ENCODE measurements at regions not wholly inside any gene's neighbourhood (a gene's known extent, or its start where the extent isn't known, plus 50 kb on each side); places are given as distances from the start of the nearest gene placed in this dataset.

DNA sequence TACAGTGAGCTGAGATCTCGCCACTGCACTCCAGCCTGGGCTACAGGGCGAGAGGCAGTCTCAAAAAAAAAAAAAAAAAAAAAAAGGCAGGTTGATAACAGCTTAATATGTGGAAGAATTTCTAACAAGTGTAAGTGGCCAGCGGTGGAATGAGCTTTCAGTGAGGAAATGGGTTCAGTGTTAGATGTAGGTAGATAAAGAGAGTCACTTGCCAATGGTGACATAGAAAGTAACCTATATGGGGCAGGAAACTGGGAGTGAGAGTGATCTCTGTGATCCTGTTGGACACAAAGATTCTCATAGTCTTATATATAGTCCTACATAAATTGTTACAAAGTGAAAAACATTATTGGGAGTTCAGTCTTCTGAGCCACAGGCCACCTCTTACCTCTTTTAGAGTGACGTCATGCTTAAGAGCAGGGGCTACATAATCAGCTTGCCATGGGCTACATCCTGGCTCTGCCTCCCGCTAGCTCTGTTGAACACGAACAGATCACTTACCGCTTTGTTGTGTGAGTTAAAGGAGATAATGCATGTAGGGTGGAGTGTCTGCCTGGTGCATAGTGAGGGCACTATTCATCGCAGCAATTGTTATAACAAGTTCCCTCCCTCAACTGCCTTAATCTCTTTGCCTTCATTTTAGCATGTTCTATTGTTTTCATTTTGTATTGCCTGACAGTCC, 110.2 kb upstream of the ELAC2 start:
- TF ChIP-seq, protein P1, sequence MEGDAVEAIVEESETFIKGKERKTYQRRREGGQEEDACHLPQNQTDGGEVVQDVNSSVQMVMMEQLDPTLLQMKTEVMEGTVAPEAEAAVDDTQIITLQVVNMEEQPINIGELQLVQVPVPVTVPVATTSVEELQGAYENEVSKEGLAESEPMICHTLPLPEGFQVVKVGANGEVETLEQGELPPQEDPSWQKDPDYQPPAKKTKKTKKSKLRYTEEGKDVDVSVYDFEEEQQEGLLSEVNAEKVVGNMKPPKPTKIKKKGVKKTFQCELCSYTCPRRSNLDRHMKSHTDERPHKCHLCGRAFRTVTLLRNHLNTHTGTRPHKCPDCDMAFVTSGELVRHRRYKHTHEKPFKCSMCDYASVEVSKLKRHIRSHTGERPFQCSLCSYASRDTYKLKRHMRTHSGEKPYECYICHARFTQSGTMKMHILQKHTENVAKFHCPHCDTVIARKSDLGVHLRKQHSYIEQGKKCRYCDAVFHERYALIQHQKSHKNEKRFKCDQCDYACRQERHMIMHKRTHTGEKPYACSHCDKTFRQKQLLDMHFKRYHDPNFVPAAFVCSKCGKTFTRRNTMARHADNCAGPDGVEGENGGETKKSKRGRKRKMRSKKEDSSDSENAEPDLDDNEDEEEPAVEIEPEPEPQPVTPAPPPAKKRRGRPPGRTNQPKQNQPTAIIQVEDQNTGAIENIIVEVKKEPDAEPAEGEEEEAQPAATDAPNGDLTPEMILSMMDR (IDR thresholded peaks at IDR 0.05), result no peak
- DNase-seq (ENCODE audit: low spot score), result no peak
- ATAC-seq (ENCODE audit: low FRiP score), result no peak

DNA sequence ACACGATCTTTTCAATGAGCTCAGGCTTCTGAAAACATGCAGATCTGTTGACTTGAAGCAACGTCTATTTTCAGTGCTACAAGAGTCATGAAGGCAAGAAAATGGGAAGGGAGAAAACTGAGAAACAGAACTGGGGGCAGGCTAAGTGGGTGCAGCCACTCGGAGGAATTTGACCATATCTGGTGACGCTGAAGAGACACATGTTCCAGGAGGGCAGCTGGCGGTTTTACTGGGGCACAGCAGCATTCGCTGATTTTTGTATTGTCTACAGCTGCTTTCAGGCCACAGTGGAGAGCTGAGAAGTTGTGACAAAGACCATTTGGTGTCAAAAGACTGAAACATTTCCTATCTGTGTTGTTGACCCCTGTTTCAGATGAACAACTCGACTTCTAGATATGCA, 103.0 kb upstream of the ELAC2 start:
- ATAC-seq (ENCODE audit: low FRiP score) (no peak), DNase-seq (ENCODE audit: low spot score) (no peak)
- TF ChIP-seq, protein P1 (IDR thresholded peaks at IDR 0.05), result no peak

DNA sequence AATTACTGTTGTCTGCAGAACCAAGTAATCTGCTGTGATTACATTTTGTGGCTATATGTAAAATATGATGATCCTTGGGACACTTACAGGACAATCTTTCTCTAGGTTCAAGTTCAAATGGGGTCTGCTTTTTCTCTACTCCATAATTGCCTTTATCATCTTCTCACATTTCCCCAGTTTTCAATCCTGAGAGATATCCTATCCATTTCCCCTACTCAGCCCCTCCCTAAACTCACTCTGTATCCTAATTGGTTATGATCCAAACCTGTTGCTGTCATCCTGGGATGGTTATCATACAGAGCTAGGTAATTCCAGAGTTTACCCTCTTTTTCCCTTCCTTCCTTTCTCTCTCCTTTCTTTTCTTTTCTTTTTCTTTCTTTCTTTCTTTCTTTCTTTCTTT, 100.5 kb upstream of the ELAC2 start:
- ATAC-seq (ENCODE audit: low FRiP score), result no peak
- TF ChIP-seq, protein P1 (IDR thresholded peaks at IDR 0.05), result no peak
- no peak for DNase-seq (ENCODE audit: low spot score)

DNA sequence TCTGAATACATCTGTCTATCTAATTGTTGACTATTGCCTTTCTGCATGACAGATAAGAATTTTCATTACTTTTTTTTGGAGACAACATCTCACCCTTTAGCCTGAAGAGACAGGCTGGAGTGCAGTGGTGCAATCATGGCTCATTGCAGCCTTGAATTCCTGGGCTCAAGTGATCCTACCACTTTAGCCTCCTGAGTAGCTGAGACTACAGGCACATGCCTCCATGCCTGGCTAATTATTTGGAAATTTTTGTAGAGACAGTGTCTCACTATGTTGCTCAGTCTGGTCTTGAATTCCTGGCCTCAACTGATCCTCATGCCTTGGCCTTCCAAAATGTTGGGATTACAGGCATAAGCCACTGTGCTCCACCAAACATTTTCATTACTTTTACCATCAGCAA, 99.8 kb upstream of the ELAC2 start:
- DNase-seq (ENCODE audit: low spot score) (no peak), ATAC-seq (ENCODE audit: low FRiP score) (no peak)
- TF ChIP-seq, protein P1 (IDR thresholded peaks at IDR 0.05), result no peak

DNA sequence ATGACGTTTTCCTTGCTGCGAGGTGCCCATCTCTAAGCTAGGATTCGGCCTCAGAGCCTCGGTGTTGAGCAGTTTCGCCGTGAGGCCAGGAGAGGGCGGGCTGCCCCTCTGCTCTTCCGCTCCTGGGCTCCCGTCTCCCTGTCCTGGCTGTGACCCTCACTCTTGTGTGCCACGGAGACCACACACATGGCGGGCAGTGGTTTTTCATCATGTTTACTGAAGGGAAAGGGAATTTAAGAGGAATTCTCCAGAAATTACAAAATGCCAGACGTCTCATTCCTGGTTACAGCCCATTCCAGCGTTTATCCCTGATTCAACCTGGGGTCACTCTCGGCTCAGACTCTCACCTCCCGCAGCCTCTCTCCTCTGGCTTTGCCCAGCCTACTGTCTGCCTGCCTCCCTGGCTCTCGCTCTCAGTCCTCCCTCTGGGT, 96.8 kb upstream of the ELAC2 start:
- ATAC-seq (ENCODE audit: low FRiP score) (no peak), DNase-seq (ENCODE audit: low spot score) (no peak)
- TF ChIP-seq, protein P1 (IDR thresholded peaks at IDR 0.05), result no peak

DNA sequence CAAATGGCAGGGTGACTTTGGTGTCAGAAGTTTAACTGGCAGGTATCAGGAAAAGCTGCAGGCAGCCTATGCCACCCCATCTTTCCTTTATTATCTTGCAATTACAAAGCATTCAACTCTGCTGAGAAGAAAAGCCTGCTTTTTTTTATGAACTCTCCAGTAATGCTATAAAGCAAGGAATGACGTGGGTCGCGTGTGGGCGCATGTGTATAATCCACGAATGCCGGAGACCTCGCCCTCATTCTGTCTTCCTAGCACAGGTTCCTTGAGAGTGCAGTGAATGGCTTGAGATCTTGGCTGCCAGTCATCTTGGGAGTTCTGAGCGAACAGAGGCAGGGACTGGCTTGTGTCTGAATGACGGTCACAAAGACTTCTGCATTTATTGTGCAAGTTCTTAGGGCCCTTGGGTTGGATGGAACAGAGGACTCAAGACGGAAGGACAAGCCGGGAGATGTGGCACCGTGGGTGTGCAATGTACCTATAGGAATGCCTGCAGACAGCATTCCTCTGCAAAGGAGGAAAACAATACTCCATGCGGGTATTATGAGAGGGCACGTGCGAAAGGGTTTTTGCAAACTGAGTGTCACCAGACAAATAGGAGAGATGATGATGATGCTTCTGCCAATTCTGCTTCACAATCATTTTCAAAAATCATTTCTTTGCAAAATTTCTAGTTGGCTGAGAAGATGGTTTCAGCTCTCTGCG, 96.1 kb upstream of the ELAC2 start:
- TF ChIP-seq, protein P1 (IDR thresholded peaks at IDR 0.05), result no peak
- DNase-seq (ENCODE audit: low spot score) (no peak), ATAC-seq (ENCODE audit: low FRiP score) (no peak)

Measured in omental fat pad (tissue), 3 donors.